ENCODE measurements at regions not wholly inside any gene's neighbourhood (a gene's known extent, or its start where the extent isn't known, plus 50 kb on each side); places are given as distances from the start of the nearest gene placed in this dataset.

DNA sequence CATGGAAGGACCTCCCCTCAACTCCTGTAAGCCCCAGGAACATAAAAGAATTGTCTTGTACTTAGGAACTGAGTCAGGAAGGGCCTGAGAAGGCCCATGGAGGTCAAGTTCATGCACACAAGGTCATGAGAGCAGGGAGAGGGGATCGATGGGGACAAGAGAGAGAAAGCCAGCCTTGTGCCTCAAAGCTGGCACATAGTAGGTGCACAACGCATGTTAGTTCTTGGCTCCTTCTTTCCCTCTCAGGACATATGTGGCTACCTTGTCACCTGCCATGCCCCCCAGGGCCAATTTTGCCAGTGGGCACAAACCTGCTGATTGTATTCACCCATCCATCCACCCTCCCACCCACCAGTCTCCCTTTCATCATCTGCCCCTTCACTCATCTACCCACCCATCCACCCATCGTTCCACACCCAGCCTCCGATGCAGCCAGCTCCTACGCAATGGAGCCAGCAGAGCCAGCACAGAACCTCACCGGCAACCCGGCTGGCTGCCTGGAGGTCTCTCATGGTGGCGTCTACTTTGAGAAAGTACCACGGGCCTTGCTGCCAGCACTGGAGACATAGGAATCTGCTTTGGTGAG, 52.4 kb upstream of the INSYN1 start:
- Mint-ChIP-seq H3K27ac (no peak overlapping the region; a peak in 1 of 7 replicates), H3K9me3 (no peaks in the 10 kb centered on the region), H3K36me3 (ENCODE audit: insufficient read depth in 1 of 3, low read depth in 3 of 3) (no peaks in the 10 kb centered on the region), H3K4me1 (peaks cover 7 to 13% of the 10 kb centered on the region in 2 experiments), H3K27me3 (ENCODE audit: low read depth) (peaks cover 2% of the 10 kb centered on the region; the same call in 1 of the 2 replicates), H3K4me3 (no peak overlapping the region)
- Histone ChIP-seq H3K9ac (ENCODE audit: extremely low read depth, insufficient read length, low read length) (no peak overlapping the region), H3K27me3 (ENCODE audit: insufficient read depth, low read length) (no peaks in the 10 kb centered on the region), H3K27ac (ENCODE audit: insufficient read length, low read depth, low read length) (no peak overlapping the region), H2AK5ac (ENCODE audit: insufficient read length, low read length) (no peak overlapping the region), H4K5ac (ENCODE audit: insufficient read length, low read depth, low read length) (no peak overlapping the region), H3K56ac (ENCODE audit: insufficient read length, low read depth, low read length) (no peak overlapping the region), H2BK120ac (ENCODE audit: low read depth, low read length, poor library complexity, severe bottlenecking) (no peak overlapping the region), H3K14ac (ENCODE audit: insufficient read depth, low read length) (no peak overlapping the region), H2BK15ac (ENCODE audit: low read depth, low read length) (no peak overlapping the region), H4K91ac (ENCODE audit: insufficient read length, low read depth, low read length) (no peak overlapping the region), H4K8ac (replicated peaks; ENCODE audit: insufficient read length, low read depth, low read length) (no peak overlapping the region), H3K79me1 (ENCODE audit: insufficient read depth, low read depth, low read length, poor library complexity, severe bottlenecking) (no peaks in the 10 kb centered on the region), H3K18ac (ENCODE audit: insufficient read length, low read depth, low read length) (no peak overlapping the region), H3K4ac (ENCODE audit: low read depth, low read length) (no peak overlapping the region), H3K23me2 (ENCODE audit: insufficient read length, low read depth, low read length, poor library complexity, severe bottlenecking) (no peaks in the 10 kb centered on the region), H3K4me2 (ENCODE audit: insufficient read depth, insufficient read length, low read length) (no peak overlapping the region), H4K20me1 (ENCODE audit: control insufficient read depth, insufficient read depth, insufficient read length) (no peaks in the 10 kb centered on the region), H3K4me1 (ENCODE audit: insufficient read depth, low read length) (no peaks in the 10 kb centered on the region), H2BK12ac (ENCODE audit: insufficient read length, low read depth, low read length) (no peak overlapping the region), H3K23ac (ENCODE audit: insufficient read length, low read depth, low read length) (no peak overlapping the region), H3K9me3 (ENCODE audit: control insufficient read depth, low read depth, low read length) (no peaks in the 10 kb centered on the region), H2BK5ac (ENCODE audit: insufficient read length, low read length) (no peak overlapping the region), H3K79me2 (ENCODE audit: insufficient read depth, low read length) (no peaks in the 10 kb centered on the region), H2BK20ac (ENCODE audit: low read depth, low read length, poor library complexity, severe bottlenecking) (no peak overlapping the region), H2AFZ (ENCODE audit: low read length) (no peak overlapping the region), H3T11ph (ENCODE audit: low read length) (no peak overlapping the region)
- DNase-seq: no peak
- no CpG with 5 or more reads among the region's 9 CpGs for WGBS (ENCODE audit: extremely low coverage, insufficient read length, low lambda C conversion rate)
- TF ChIP-seq, protein P1, sequence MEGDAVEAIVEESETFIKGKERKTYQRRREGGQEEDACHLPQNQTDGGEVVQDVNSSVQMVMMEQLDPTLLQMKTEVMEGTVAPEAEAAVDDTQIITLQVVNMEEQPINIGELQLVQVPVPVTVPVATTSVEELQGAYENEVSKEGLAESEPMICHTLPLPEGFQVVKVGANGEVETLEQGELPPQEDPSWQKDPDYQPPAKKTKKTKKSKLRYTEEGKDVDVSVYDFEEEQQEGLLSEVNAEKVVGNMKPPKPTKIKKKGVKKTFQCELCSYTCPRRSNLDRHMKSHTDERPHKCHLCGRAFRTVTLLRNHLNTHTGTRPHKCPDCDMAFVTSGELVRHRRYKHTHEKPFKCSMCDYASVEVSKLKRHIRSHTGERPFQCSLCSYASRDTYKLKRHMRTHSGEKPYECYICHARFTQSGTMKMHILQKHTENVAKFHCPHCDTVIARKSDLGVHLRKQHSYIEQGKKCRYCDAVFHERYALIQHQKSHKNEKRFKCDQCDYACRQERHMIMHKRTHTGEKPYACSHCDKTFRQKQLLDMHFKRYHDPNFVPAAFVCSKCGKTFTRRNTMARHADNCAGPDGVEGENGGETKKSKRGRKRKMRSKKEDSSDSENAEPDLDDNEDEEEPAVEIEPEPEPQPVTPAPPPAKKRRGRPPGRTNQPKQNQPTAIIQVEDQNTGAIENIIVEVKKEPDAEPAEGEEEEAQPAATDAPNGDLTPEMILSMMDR (conservative IDR thresholded peaks at IDR 0.05): no peak
